Heart right ventricle (tissue), 16 donors: ENCODE measurements at regions not wholly inside any gene's neighbourhood (a gene's known extent, or its start where the extent isn't known, plus 50 kb on each side); places are given as distances from the start of the nearest gene placed in this dataset.

Source experiments
- ATAC-seq, 8 donors: fragments of 200-7000 bp; cut with Tn5 transposase; one replicate each; pipeline ENCODE4 v1.9.1; 2020; ENCODE audit warnings: mild to moderate bottlenecking in 8 of 8, moderate library complexity in 8 of 8, moderate number of reproducible peaks in 1 of 8
- DNase-seq, 2 donors: peaks; one replicate each; pipeline ENCODE4 v3.0.0-alpha.2; 2020
- H3K27ac ChIP-seq, 10 donors: fragments of 200-600 bp; sonication (generic) in 2 of 10; one replicate each; pipeline versions ENCODE4 v1.5.0 to v1.8.0; 2020 to 2022; ENCODE audit warnings: mild to moderate bottlenecking in 3 of 10
- H3K27me3 ChIP-seq, 7 donors: fragments of 200-600 bp; one replicate each; pipeline ENCODE4 v1.8.0; 2021 to 2022; ENCODE audit warnings: mild to moderate bottlenecking in 2 of 7
- H3K36me3 ChIP-seq, 9 donors: fragments of 200-600 bp; sonication (generic) in 1 of 9; one replicate each; pipeline versions ENCODE4 v1.5.0 to v1.8.0; 2020 to 2022; ENCODE audit warnings: mild to moderate bottlenecking in 2 of 9
- H3K4me1 ChIP-seq, 9 donors: fragments of 200-600 bp; sonication (generic) in 1 of 9; one replicate each; pipeline versions ENCODE4 v1.5.0 to v1.8.0; 2020 to 2022; ENCODE audit warnings: mild to moderate bottlenecking in 4 of 9
- H3K4me3 ChIP-seq, 10 donors: fragments of 200-600 bp; sonication (generic) in 2 of 10; one replicate each; pipeline versions ENCODE4 v1.5.0 to v1.8.0; 2020 to 2022; ENCODE audit warnings: mild to moderate bottlenecking in 7 of 10, moderate library complexity in 2 of 10
- H3K9me3 ChIP-seq, 11 donors: fragments of 200-600 bp in 10 of 11; sonication (generic) in 2 of 11; one replicate each; pipeline versions ENCODE4 v1.5.0 to v1.8.0; 2013 to 2022; ENCODE audit warnings: mild to moderate bottlenecking in 2 of 11, control low read depth in 1 of 11, moderate library complexity in 1 of 11
- CTCF ChIP-seq, 9 donors: fragments of 200-600 bp; sonication (generic) in 2 of 9; IDR thresholded peaks; one replicate each; pipeline versions ENCODE4 v1.5.0 to v1.8.0; 2021 to 2022; ENCODE audit warnings: antibody characterized with exemption in 9 of 9, mild to moderate bottlenecking in 5 of 9, moderate library complexity in 1 of 9
- WGBS, 2 donors: extraction: QIAGEN DNeasy Blood & Tissue Kit; methylation state at CpG; one replicate each; pipeline ENCODE4 v1.1.7; 2013; ENCODE audit warnings: inconsistent platforms in 1 of 2; 5-methylcytosine and 5-hydroxymethylcytosine counted together
- intact Hi-C, 10 donors: fragments of 100-400 bp; cut with DNase I; formaldehyde crosslinking; loops; one replicate each; pipeline versions ENCODE4 v1.11.1 to v1.14.2; 2022
- donor health status: Arrhythmogenic right ventricular cardiomyopathy.
- donor health status: ischemic (EF 13 %, LVEDD 7.1; RV severe dilation, severe dysfunction).
- donor health status: healthy with polysubstance abuse.
- donor health status: DM: no; HTN: yes; CAD: no.
- donor health status: DM: no; HTN: no; CAD: no.
- donor health status: ischemic (EF 25% LVEDD 6.9; RV normal size, moderate dysfunction).
- donor health status: ischemic (EF 25% LVEDD 5.7; RV mildly dilated, moderate dysfunction).
- donor health status: healthy.
- donor health status: DM: yes; HTN: yes; CAD: no.
- donor health status: Ischemic cardiomyopathy.
- donor health status: ischemic (EF 35%, LVEDD 5.7; RV mildly dilated, moderate dysfunction).
- donor health status: nonischemic (EF 11% LVEDD 7.7; RV severe dilation, severe dysfunction).
- donor health status: DM: yes; HTN: yes; CAD: no.
- donor health status: PGD.
- donor health status: ischemic (EF 29% LVEDD 5.4; RV normal size, mild dysfunction).
- donor health status: nonischemic (EF 23%, LVEDD 6.1; RV moderate dilation, normal function).

- no peak for DNase-seq
- Histone ChIP-seq H3K36me3 (no peaks in the 10 kb centered on the region), H3K4me3 (no peak overlapping the region), H3K9me3 (no peaks in the 10 kb centered on the region), H3K4me1 (peaks cover 0 to 6% (median 0%) of the 10 kb centered on the region in 9 donors), H3K27me3 (no peaks in the 10 kb centered on the region), H3K27ac (no peak overlapping the region)
- intact Hi-C loops = loop anchor here in 1 of 10 donors (10.0 kb wide), 1 partner anchor 245 kb away; no protein-coding TSS in a partner anchor
- ATAC-seq = no peak
- TF ChIP-seq CTCF (IDR thresholded peaks at IDR 0.05) = no peak
- WGBS, 2 donors = 22 to 25% methylated on average over 1 of the region's 1 CpG
Measured at GRCh38 chr14:51529736-51530135, 122.0 kb upstream of the FRMD6 start.

DNA sequence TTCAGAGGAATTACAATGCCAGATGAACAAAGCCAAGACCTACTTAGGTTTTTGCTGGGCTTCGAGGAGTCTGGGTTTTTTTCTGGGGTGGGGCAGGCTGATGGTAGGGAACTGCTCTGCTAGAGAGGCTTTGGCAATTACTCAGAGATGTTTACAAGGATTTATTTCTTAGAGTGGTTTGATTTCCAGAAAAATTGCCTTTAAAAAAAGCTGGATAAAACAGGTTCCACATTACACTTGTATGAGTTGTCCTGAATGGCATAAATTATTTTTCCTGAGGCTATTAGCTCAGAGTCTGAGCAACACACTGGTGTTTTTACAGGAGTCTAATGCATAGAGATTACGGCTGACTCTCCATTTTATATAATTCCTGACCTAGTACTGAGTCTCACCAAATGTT is 118.5 kb upstream of the FRMD6 start:
- H3K27ac ChIP-seq = no peak overlapping the region
- WGBS, 2 donors = 86 to 91% methylated on average over 2 of the region's 2 CpGs
- no peaks in the 10 kb centered on the region for H3K36me3 ChIP-seq
- H3K4me1 ChIP-seq = peaks cover 0 to 11% (median 0%) of the 10 kb centered on the region in 9 donors
- intact Hi-C loops = loop anchor here in 1 of 10 donors (10.0 kb wide), 1 partner anchor 248 kb away; no protein-coding TSS in a partner anchor
- H3K4me3 ChIP-seq = no peak overlapping the region
- no peak for ATAC-seq
- TF ChIP-seq CTCF (IDR thresholded peaks at IDR 0.05) = no peak
- H3K27me3 ChIP-seq = no peaks in the 10 kb centered on the region
- peaks cover 0 to 10% (median 2%) of the 10 kb centered on the region in 11 donors for H3K9me3 ChIP-seq
- DNase-seq = no peak

GRCh38 chr14:51533872-51534553 is 117.7 kb upstream of the FRMD6 start:
- intact Hi-C loops = loop anchor here in 1 of 10 donors (10.0 kb wide), 1 partner anchor 249 kb away; no protein-coding TSS in a partner anchor
- ATAC-seq = no peak
- H3K27me3 ChIP-seq = no peaks in the 10 kb centered on the region
- no peaks in the 10 kb centered on the region for H3K36me3 ChIP-seq
- WGBS, 2 donors = 68 to 77% methylated on average over 3 of the region's 3 CpGs
- DNase-seq = no peak
- no peak overlapping the region for H3K4me3 ChIP-seq
- peaks cover 0 to 11% (median 0%) of the 10 kb centered on the region in 9 donors for H3K4me1 ChIP-seq
- no peak overlapping the region for H3K27ac ChIP-seq
- H3K9me3 ChIP-seq = peaks cover 0 to 10% (median 2%) of the 10 kb centered on the region in 11 donors
- no peak for TF ChIP-seq CTCF (IDR thresholded peaks at IDR 0.05)

DNA sequence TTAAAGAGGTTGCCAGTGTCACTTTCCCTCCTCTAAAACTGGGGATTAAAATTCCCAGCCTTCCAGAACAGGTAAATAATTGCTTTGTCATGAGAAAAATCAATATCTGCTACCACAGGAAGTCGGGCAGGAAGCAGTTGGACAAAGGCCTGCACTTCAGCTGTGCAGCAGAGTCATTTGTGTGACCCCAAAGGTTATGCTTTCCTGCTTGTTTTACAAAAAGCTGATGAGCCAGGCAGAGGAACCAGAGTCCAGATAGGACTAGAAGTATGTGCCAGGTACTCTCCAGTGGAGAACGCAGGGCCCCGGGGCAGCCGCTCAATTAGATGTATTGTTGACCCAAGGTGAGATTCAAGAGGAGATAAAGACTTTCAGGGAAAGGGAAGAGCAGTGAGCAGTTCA is 117.1 kb upstream of the FRMD6 start:
- TF ChIP-seq CTCF (IDR thresholded peaks at IDR 0.05) = no peak
- H3K9me3 ChIP-seq = peaks cover 0 to 10% (median 2%) of the 10 kb centered on the region in 11 donors
- H3K27ac ChIP-seq = peak overlapping the region in 1 of 10 donors; percentile 11
- no peak overlapping the region for H3K4me3 ChIP-seq
- intact Hi-C loops = loop anchor here in 1 of 10 donors (10.0 kb wide), 1 partner anchor 250 kb away; no protein-coding TSS in a partner anchor
- DNase-seq = peak in 1 of 2 donors; percentile 16
- 36 to 57% methylated on average over 4 of the region's 4 CpGs for WGBS, 2 donors
- H3K36me3 ChIP-seq = no peaks in the 10 kb centered on the region
- ATAC-seq = peak in 3 of 8 donors; percentile 26 to 37 (median 34)
- no peaks in the 10 kb centered on the region for H3K27me3 ChIP-seq
- H3K4me1 ChIP-seq = peaks cover 0 to 11% (median 0%) of the 10 kb centered on the region in 9 donors
